HG03521 (cell line): ENCODE measurements at regions not wholly inside any gene's neighbourhood (a gene's known extent, or its start where the extent isn't known, plus 50 kb on each side); places are given as distances from the start of the nearest gene placed in this dataset.

Experiments
- ATAC-seq: cut with Tn5 transposase; IDR thresholded peaks from one replicate; pipeline ENCODE4 v1.9.1; 2021; ENCODE audit warnings: mild to moderate bottlenecking, moderate library complexity; ENCODE audit not compliant: unreplicated experiment

DNA sequence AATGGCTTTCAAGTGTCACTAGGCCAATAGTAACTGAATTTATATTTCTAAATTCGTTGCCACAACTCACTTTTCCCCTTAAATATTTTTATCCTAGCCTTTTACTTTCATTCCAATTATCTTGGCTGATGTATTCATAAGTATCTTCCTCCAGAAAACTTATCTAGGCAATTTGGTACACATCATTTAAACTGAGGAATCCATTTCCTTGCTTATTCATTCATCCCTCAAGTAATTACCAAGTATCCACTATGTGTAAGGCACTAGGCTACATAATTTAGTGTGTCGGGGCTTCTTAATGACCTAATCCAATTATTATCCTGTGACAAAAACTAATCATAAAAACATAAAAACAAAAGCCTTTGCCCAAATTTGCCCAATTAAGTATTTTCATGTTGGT is 258.3 kb upstream of the TCF21 start:
- ATAC-seq = no peak

DNA sequence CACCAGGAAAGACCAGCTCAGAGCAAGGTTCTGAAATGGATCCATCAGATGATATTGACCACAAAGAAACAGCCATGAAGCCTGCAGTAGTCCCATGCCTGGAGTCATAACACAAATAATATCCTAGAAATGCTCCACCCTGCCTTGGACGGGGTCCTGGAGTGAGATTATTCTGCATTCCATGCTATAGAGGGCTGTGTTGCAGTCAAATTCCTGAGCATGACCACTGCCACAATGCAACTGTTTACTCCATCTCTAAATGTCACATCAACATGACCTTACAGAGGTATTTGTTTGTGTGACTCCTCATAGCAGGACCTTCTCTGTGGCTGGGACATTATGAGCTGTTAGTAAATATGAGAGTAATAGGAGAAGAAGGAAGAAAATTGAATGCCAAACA is 257.5 kb upstream of the TCF21 start:
- no peak for ATAC-seq

DNA sequence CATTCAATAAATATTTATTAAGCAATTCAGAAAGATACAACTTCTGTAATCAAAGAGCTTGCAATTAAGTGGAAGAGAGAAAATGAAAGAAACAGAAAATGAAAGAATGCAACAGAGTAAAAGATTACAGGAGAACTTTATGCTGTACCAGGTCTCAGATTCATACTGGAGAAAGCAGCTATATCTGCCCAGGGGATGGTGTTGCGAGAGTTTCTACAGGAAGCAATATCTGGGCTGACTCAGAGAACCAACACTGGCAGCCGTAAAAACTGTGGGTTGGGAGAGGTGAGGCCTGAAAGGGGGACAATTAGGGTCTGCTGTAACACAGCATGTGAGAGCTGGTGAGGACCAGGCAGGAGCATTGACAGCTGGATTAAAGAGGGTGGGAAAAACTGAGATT is 256.7 kb upstream of the TCF21 start:
- no peak for ATAC-seq

DNA sequence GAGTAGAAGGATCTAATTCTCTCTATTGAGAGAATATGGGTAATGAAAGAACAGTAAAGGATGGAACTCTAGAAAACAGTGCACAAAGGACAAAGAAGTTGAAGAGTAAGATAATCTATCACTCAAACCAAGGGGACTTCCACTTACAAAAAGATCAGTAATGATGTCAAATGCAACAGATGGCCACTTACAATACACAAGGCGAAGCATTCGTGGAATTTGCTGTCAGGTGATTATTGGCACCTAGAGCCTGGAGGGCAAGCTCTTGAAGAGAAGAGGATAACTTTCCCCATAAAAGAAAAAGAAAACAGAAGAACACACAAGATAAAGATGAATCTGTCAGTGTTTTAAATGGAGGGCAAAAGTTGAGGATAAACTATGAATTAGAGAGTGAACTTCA is 256.0 kb upstream of the TCF21 start:
- no peak for ATAC-seq

DNA sequence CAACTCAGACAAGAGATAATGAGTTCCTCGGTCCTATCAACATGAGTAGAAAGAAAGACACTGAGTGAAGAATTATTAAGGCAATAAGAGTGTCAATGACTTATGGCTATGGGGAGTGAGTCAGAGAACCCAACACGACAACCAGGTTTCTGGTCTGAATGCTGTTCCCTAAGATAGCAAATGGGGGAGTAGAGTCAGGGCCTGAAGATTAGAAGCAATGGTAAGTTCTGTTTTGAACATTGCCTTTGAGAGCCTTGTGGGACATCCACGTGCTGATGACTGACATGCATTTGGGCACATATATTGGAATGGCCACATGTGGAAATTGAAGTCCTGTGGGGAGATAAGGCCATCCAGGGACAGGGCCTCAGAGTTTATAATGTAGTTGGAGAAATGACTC is 254.4 kb upstream of the TCF21 start:
- ATAC-seq = no peak

DNA sequence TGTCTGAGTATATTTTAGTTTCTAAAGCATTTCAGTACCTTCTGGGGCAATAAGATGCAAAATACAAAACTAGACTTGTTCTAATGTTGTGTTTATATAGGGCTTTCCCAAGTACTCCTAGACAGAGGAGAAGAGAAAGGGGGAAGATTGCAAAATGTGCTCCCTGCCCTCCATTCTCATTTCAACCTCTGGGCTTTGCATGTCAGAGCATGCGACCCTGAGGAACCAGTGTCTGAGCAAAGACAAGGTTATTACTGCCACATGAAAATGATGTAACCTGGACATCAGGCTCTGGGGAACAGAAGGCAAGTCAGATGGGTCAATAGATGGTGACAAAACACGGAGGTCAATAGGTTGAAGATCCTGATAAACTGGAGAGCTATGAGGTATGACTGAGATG is 253.5 kb upstream of the TCF21 start:
- ATAC-seq = no peak

DNA sequence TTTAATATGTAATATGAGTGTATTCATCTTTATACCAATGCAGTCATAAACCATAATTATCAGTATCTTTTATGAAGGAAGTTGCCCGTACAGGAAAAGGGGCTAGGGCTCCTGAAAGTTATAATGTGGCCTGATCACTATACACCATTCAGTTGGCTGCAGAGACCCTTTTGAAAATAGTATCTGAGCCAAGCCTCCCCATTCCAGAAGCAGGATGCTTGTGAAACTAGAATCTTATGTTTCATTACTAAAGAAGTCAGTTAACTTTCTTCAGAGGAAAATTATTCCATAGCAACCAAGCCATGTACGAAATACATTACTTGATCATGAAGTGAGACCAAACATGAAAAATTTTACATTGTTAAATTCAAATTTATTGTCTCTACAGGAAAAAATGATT is 251.5 kb upstream of the TCF21 start:
- ATAC-seq = no peak

DNA sequence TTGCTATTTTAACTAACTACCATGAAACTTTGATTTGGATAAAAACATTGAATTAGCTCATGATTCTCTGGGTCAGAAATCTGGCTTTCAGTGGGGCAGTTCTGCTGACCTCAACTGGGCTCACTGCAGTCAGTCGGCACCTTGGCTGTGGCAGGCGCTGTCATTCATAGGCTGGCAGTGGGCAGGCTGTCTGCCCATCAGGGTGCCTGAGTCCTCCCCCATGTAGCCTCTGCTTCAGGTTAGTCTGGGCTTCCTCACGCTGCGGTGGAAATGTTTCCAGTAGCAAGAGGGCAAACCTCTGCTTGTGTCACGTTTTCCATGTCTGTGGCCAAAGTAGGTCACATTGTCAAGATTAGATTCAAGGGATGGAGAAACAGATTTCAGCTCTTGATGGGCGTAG is 251.0 kb upstream of the TCF21 start:
- no peak for ATAC-seq

DNA sequence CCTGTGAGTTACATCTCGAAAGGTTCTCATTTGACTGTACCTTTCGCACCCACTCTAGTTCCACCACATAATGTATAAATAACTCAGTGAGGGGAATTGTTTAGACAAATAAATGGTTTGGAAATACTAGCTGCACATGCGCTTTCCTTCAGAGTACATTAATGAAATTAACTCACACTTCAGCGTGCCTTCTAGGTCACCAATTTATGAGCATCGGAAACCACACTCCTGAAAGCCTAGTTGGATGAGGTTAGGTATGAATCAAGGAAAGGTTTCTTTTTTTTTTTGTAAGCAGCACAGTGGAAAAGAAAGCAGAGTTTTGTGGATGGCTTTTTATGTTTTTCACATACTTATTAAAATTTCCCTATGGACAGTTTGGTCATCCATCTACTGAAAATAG is 247.8 kb upstream of the TCF21 start:
- ATAC-seq = no peak

DNA sequence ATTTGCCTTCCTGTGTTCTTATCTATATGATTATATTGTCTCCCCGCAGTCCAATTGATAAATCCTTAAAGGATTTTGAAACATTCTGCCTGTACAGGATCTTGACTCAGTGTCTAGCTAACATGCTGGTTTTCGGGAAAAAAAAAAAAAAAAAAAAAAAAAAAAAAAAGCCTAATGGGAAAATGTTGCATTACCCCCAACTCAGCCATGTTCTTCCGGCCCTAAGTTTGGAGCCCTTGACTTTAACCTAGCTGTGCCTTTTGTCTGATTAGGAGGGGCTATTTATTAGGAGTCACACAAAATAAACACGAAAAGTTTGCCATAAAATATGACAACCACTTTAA is 244.4 kb upstream of the TCF21 start:
- no peak for ATAC-seq

DNA sequence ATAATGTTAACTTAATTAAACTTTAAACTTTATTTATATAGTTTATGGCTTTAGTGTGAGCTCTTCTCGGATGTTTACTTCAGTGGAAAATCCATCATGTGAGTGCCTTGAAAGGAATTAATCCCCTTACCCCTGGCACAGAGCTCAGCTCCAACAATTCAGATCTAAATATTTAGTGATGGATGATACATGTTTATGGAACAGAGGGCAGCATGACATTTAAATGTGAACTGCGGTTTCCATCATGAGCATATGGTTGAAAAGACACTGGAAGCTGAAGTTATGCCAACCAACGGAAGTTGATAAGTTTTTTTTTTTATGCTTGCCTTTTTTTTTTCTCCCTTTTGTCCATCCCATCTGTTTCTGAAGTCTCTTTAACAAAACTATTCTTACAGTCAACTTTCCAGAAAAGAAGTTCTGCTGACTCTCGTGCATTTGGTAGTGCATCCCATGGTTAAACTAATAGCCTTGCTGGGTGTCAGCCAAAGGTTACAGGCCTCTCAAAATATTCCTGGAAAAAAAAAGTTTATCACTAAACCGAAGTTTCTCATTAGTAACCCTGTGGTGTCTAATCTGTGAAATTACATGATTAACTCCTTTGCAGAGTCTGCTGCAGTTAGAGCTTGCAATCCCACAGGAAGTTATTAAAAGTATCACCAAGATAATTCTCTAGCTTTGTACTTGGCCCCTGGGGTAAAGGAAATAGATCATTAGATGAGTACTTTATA is 243.9 kb upstream of the TCF21 start:
- no peak for ATAC-seq

DNA sequence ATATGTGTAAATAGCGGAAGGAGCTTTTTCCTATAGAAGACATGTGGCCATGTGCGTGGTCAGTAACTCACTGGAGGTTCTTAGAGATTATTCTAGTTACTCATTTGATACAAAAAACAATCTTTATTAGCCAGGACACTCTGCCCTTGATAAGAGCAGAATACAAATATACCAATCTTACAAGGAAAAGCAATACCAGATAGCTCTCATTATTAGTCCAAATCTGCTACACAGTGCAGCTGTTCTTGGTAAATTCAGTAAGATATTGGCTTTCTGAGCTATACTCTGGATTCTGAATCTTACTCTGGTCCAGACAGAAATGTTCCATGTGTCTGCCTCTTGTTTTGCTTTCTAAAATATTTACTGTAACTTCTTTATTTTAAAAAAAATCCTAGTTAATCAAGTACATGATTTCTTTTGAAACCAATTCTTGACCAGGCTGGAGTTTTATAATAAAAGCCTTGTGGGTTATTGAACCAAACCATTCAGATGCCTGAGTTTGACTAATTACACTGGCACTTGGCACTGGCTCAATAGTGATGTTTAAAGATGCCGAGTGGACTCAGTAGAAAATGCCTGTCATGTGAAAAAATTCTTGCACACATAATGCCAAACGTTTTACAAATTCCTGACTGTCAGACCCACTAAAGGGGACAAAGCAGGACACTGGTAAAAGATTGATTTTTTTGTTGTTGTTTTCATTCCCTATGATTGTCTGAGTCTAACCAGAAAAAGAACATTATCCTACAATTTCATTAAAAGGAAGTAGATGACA is 242.8 kb upstream of the TCF21 start:
- ATAC-seq = no peak

DNA sequence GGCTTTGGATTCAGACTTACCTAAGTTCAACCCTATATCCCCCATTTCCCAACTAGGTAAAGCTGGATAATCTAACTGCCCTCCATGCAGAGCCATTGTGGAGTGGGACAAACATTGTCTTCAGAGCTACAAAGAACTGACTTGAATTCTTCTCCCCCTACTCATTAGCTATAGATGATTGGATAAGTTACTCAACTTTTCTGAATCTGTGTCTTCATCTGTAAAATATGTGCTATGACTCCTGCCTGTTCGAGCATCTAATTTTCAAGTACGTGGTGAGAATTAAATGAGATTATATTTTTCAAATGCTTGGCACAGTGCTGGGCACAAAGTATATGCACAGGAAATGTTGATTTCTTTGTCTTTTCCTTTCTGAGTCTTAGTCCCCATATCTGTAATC is 240.3 kb upstream of the TCF21 start:
- no peak for ATAC-seq

DNA sequence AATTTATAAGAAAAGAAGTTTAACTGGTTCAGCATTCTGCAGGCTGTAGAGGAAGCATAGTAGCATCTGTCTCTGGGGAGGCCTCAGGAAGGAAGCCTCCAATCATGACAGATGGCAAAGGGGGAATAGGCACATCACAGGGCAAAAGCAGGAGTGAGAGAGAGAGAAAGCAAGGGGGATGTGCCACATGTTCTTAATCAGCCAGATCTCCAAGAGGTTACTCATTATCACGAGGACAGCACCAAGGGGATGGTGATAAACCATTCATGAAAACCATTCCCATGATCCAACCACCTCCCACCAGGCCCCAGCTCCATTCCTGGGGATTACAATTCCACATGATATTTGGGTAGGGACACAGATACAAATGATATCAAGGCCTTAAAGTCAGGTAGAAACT is 217.5 kb upstream of the TCF21 start:
- ATAC-seq = no peak

DNA sequence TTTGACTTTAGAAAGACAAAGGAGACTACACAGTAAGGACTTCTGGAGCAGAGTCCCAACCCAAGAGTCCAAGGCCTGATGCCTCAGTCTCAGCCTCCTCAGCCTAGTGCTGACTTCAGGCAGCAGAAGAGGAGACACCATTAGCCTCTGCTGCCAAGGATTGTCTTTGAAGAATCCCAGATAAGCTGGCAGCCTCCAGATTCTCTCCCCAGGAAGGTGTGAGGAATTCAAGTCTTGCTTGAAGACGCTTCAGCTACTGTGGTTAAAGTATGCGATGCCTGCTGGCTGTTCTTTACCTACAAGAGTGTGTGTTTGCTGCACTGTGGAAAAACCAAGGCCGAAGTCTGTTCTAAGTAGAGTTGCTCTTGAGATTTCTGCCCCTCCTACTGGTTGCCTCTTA is 215.9 kb upstream of the TCF21 start:
- ATAC-seq = no peak

DNA sequence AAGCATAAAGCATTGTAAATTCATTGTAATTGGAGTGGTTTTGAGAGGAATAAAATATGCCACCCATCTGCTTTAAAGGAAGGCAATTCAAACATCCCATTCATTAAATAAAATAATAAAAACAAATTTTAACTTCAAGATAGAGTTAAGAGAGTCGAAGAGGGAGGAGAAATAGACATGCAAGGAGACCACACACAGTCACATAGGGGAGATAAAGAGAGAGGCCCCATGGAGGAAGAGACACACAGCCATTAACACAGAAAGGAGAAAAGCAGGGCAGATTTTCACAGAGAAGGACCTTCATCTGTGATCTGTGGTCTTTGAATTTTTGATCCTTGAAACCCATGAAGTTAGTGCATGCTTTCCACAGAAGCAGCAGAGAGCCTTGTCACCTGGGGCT is 214.3 kb upstream of the TCF21 start:
- no peak for ATAC-seq

DNA sequence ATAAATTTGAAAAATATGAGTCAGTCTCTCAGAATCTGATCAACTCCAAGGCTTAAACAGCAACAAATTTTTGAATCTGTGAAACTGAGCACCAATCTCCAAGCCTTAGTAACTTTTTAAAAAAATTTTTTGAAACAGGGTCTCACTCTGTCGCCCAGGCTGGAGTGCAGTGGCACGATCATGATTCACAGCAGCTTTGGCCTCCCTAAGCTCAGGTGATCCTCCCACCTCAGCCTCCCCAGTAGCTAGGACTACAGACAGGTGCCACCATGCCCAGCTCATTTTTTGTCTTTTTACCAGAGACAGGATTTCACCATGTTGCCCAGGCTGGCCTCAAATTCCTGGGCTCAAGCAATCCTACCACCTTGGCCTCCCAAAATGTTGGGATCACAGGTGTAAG is 207.9 kb upstream of the TCF21 start:
- no peak for ATAC-seq

DNA sequence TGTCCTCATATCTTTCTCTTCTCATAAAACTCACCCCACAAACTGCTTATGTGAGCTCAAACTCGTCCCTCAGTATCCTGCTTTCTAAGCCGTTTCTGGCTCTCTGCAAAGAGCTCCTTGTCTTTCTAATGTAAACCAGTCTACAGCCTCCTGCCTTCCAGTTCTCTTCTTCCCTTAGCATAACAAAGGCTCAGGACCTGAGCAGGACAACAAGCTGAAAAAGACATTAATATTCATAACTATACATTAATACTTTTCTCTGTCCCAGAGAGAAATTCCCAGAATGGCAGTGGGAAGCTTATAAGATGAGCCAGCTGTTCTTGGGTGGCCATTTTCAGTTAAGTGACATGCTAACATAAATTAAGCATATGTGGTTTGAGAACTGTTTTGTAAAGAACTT is 207.0 kb upstream of the TCF21 start:
- ATAC-seq = no peak

DNA sequence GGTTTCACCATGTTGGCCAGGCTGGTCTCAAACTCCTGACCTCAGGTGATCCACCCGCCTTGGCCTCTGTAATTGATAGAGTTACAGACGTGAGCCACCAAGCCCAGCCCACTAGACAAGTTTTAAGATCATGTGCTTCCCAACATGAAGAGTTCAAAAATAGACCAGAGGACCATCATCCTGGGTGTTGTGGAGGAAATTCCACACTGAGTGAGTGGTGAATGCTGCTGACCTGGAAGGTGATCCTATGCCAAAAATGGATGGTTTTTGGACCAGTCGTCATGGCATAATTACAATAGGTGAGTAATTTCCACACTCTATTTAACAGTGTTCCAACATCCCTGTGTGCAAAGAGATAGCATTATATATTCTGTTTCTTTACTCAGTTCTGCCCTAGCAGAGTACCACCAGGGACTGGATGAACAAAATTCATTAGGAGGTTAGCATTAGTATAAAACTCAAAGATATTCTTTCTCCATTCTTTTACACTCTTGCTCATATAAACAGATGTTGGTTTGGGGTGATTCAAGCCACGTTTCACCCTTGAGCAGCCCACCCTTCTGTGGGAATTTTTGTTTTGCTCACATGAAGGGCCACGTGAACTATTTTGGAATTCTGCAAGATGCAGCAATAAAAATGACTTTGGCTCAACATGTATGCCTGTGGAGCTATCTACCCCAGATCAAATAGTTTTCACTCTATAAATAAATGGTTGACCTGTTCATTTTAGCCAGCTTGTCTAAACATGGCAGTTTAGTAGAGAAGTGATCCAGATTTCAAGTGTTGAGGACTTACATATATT is 206.2 kb upstream of the TCF21 start:
- ATAC-seq = no peak

DNA sequence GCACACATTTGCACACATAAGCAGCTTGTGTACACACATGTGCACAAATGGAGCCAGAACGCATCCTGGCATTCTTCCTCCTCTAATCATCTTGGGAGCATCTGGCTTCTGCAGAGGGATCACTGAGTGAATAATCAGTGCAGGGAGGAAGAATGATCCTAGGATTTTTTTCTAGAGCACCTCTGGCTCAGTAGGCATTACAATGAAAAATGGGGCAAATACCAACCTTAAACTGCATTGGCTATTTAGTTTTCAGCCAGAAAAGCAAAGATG is 205.7 kb upstream of the TCF21 start:
- no peak for ATAC-seq

DNA sequence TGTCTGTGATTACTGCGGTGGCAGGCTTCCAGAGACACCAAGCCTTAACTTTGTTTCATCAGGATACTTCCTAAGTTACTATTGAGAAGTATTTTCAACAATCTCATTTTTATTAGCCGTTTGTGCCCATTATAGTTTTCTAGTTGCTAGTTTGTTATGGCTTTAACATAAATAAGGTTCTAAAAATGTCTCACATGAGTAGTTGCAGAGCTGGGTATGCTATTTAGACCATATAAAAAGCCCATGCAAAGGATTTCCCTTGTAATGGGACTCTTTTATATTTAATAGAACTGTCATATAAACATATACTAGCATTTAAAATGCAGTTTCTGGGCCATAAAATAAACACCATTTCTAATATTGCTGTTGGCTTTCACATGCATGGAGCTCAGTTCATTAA is 205.3 kb upstream of the TCF21 start:
- no peak for ATAC-seq
